T-helper 17 cell (primary cell): ENCODE measurements at regions not wholly inside any gene's neighbourhood (a gene's known extent, or its start where the extent isn't known, plus 50 kb on each side); places are given as distances from the start of the nearest gene placed in this dataset.

ENCODE experiments used
- ATAC-seq: fragments of 150-1000 bp; cut with Tn5 transposase; 2 replicates; pipeline ENCODE4 v1.10.0; 2021; ENCODE audit warnings: mild to moderate bottlenecking, moderate library complexity
- DNase-seq, 3 donors: peaks; one replicate each; pipeline versions ENCODE4 v3.0.0 to v3.0.0-alpha.2; 2020 to 2021
- H3K9me3 ChIP-seq: one replicate; pipeline ENCODE4 v1.7.0; 2013; ENCODE audit warnings: low read length, mild to moderate bottlenecking; ENCODE audit not compliant: control insufficient read depth, poor library complexity, severe bottlenecking
- H3K27ac Mint-ChIP-seq: one replicate; pipeline ENCODE4 v1.8.0; 2022; ENCODE audit warnings: mild to moderate bottlenecking, moderate library complexity, mixed read lengths
- H3K27me3 Mint-ChIP-seq: one replicate; pipeline ENCODE4 v1.8.0; 2022; ENCODE audit warnings: mixed read lengths
- H3K36me3 Mint-ChIP-seq: one replicate; pipeline ENCODE4 v1.8.0; 2022; ENCODE audit warnings: low read depth, mixed read lengths
- H3K4me1 Mint-ChIP-seq: one replicate; pipeline ENCODE4 v1.8.0; 2022; ENCODE audit warnings: mild to moderate bottlenecking, mixed read lengths
- H3K4me3 Mint-ChIP-seq: one replicate; pipeline ENCODE4 v1.8.0; 2022; ENCODE audit warnings: mild to moderate bottlenecking, moderate library complexity, mixed read lengths

DNA sequence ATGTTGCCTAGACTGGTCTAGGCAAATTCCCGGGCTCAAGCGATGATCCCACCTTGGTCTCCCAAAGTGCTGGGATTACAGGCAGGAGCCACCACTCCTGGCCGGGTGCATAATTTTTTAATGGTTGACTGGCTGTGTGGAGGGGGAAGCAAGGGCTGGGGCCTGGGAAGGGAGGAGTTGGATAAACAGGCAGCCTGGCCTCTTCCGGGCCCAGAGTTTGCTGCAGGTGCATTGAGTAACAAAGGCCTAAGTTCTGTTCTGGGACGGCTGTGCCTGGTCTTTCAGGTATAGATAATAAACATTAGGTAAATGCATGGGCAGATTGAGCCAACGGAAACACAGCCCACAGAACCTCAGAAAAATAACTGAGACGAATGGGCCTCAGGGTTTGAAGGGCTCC is 191.3 kb upstream of the TBX3 start:
- Mint-ChIP-seq H3K27ac (no peak overlapping the region), H3K36me3 (no peaks in the 10 kb centered on the region), H3K4me3 (no peak overlapping the region), H3K27me3 (no peaks in the 10 kb centered on the region), H3K4me1 (no peaks in the 10 kb centered on the region)
- ATAC-seq (no peak), DNase-seq (no peak)
- H3K9me3 ChIP-seq: no peaks in the 10 kb centered on the region

DNA sequence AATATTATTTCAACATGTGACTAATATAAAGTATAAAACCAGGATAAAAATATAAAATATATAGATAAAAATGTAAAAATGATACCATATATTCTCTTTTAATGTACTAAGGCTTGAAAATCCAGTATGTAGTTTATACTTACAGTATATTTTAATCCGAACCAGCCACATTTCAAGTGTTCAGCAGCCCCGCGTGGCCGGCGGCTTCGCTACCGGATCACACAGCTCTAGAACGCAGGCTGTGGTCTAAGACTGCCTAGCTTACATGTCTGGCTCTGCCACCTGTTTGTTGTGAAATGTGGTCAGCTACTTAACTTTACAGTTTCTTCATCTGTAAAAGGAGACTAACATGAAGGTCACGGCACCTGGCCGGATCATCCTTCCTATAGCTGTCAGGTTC is 189.7 kb upstream of the TBX3 start:
- Mint-ChIP-seq H3K4me1 (no peaks in the 10 kb centered on the region), H3K36me3 (no peaks in the 10 kb centered on the region), H3K27me3 (no peaks in the 10 kb centered on the region), H3K27ac (no peak overlapping the region), H3K4me3 (no peak overlapping the region)
- no peak for DNase-seq
- ATAC-seq: no peak
- no peaks in the 10 kb centered on the region for H3K9me3 ChIP-seq

DNA sequence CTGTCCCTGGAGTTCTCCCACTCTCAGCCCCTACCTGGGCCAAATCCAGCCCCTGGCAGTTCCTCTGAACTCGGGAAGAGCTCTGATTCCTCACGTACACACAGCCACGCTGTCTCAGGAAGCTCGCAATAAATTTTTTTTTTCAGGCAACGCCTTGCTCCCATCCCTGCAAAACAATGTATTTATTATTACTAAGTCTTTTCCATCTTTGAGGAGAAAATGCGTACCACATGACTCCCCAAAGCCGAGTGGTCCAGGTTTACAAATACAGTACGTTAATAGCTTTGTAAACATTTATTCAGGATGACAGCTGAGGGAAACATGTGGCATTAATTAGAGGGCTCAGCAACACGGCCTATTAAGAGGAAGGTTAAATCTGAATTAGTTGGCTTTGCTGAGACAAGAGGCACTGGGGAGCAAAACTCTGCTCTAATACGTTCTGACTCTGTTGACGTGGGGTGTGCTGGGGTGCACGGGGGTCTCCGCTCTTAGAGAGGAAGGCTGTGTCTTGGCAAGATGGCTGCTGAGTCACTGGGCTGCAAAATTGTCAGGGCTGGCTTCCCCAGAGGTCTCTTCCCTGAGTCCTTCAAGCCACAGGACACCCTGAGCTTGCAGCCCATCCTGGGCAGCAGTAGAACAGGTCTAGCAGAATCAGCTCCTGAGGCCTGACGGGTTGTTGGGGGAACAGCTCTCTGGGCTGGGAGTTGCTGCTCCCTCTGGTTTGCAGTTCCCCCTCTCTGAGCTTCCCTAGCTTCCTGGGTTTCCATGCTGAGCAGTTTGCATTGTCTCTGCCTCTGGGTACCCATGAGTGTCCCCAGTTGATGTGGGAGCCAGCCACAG is 185.2 kb upstream of the TBX3 start:
- no peak for ATAC-seq
- Mint-ChIP-seq H3K36me3 (no peaks in the 10 kb centered on the region), H3K4me3 (no peak overlapping the region), H3K27me3 (no peaks in the 10 kb centered on the region), H3K4me1 (no peaks in the 10 kb centered on the region), H3K27ac (no peak overlapping the region)
- DNase-seq: no peak
- H3K9me3 ChIP-seq: no peaks in the 10 kb centered on the region

DNA sequence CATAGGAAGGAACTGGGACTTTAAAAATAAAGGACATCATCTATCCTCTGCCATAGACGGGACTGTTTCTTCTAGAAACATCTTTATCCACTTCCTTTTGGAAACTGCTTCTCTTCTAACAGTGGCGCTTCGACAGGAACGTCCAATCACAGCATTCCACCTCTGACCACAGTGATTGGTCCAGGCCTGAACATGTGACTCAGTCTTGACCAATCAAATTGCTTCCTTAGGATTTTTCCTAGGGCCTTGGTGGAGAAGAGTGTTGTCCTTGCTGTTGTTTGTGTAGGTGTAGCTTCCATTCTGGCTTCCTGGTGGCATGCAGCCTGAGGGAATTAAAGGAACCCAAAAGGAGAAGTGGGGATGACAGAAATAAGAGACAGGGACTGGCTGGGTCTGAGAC is 182.4 kb upstream of the TBX3 start:
- no peaks in the 10 kb centered on the region for H3K36me3 Mint-ChIP-seq
- H3K4me3 Mint-ChIP-seq: no peak overlapping the region
- DNase-seq: no peak
- H3K27ac Mint-ChIP-seq: no peak overlapping the region
- H3K9me3 ChIP-seq: no peaks in the 10 kb centered on the region
- no peaks in the 10 kb centered on the region for H3K27me3 Mint-ChIP-seq
- no peak for ATAC-seq
- no peaks in the 10 kb centered on the region for H3K4me1 Mint-ChIP-seq

DNA sequence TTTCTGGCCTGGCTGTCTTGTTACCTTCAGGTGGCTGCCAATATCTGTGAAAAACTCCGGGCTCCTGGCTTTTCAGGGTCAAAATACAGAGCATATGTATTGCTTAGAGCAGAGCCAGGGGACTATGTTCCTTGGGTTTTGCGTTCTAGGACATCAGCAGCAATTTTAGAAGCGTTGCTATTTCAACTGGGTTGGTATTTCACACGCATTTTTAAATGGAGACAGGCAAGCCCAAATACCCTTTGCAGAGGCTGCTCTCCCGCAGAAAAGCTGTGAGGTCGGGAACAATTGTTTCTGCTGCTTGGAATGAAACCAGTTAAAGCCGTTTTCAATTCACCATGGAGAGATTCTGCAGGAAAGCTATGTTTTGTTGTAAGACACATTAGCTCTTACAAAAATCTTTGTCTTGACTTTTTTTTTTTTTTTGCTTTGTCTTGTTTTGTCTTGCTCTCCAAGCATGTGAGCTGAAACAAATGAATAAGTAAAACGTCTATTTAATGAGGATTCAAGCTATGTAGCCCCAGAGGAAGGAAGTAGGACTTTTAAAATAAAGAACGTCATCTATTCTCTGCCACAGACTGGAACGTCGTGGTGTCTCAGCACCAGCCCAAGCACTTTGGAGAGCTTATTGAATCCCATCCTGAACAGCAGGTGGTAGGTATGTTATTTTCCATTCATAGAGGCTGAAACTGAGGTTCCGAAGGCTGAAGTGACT is 181.0 kb upstream of the TBX3 start:
- H3K27ac Mint-ChIP-seq: no peak overlapping the region
- H3K27me3 Mint-ChIP-seq: no peaks in the 10 kb centered on the region
- H3K4me1 Mint-ChIP-seq: no peaks in the 10 kb centered on the region
- no peaks in the 10 kb centered on the region for H3K36me3 Mint-ChIP-seq
- H3K4me3 Mint-ChIP-seq: no peak overlapping the region
- ATAC-seq (no peak), DNase-seq (no peak)
- no peaks in the 10 kb centered on the region for H3K9me3 ChIP-seq

DNA sequence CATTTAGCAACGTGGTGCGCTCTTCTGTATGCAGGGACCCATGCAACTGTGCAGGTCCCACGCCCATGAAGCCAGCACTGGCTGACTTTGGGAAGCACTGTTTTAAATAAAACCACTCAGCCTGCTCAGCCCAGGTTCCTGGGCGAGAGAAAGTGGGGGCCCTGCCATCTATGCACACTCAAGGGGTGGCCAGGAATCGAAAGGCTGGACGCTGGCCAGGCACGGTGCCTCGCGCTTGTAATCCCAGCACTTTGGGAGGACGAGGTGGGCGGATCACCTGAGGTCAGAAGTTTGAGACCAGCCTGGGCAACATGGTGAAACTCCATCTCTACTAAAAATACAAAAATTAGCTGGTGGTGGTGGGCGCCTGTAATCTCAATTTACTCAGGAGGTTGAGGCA is 179.9 kb upstream of the TBX3 start:
- H3K4me1 Mint-ChIP-seq: no peaks in the 10 kb centered on the region
- H3K27ac Mint-ChIP-seq: no peak overlapping the region
- H3K4me3 Mint-ChIP-seq: no peak overlapping the region
- no peaks in the 10 kb centered on the region for H3K9me3 ChIP-seq
- ATAC-seq (no peak), DNase-seq (no peak)
- H3K27me3 Mint-ChIP-seq: no peaks in the 10 kb centered on the region
- no peaks in the 10 kb centered on the region for H3K36me3 Mint-ChIP-seq

DNA sequence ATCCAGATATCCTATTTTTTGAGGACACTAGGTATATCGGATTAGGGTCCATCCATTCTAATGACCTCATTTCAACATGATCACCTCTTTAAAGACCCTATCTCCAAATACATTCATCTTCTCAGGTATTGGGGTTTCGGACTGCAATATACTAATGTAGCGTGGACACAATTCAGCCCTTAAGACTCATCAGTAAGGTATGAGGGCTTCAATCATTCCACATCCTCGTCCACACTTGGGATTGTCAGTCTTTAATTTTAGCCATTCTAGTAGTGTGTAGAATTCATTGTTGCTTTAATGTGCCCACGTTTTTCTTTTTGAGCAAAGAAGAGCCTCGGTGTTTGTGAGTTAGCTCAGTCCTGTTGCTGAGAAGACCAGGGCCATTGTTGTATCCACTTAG is 177.0 kb upstream of the TBX3 start:
- Mint-ChIP-seq H3K4me3 (no peak overlapping the region), H3K4me1 (no peaks in the 10 kb centered on the region), H3K27ac (no peak overlapping the region), H3K36me3 (no peaks in the 10 kb centered on the region), H3K27me3 (no peaks in the 10 kb centered on the region)
- DNase-seq: no peak
- ATAC-seq: no peak
- H3K9me3 ChIP-seq: no peaks in the 10 kb centered on the region

DNA sequence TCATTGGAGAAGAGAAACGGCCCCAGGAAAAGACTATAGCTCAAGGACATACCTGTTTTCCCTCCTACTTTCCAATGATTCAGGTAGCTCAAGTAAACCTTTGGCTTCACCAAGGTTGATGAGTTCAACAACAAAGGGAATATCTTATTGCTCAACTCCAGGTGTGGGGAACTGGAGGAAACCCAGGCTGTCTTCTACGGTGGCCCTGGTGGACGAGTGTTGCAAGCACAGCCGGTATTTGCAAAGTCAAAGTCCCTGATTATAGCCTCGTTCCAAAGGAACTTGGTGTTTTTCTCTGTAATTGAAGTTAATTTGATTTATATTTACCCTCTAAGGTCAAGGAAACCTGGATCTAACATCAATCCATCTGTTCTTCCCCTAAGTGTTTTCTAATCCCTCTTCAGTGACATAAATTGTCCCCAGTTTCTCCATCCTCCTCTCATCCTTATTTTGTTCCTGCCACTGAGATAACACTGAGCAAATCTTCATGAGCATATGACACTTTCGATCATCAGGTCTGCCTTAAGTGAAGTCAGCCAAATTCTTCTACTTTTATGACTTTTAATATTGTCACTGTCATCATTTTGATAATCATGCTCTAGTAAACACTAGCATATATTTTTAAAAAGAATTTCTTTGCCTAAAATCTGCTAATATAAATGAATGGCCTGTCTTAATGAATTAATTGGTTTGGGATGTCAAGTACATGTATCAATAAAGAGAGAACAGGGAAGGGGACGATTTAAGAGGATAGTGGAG is 174.6 kb upstream of the TBX3 start:
- no peak for DNase-seq
- Mint-ChIP-seq H3K4me3 (no peak overlapping the region), H3K27ac (no peak overlapping the region), H3K36me3 (no peaks in the 10 kb centered on the region), H3K27me3 (no peaks in the 10 kb centered on the region), H3K4me1 (no peaks in the 10 kb centered on the region)
- no peak for ATAC-seq
- no peaks in the 10 kb centered on the region for H3K9me3 ChIP-seq

DNA sequence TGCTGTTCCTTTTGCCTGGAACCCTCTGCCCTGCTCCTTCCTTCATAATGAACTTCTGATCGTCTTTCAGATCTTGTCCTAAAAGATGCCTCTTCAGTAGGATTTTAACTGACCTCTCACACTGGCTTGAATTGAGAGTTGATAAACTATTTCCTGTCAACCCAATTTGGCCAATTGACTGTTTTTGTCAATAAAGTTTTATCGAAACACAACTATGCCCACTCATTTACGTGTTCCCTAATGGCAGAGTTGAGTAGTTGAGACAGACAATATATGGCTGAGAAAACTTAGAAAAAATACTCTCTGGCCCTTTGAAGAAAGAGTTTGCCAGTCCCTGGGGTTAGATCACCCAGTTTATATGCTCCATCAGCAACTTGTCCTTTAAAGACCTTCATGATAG is 171.7 kb upstream of the TBX3 start:
- Mint-ChIP-seq H3K27me3 (no peaks in the 10 kb centered on the region), H3K4me3 (no peak overlapping the region), H3K4me1 (no peaks in the 10 kb centered on the region), H3K36me3 (no peaks in the 10 kb centered on the region), H3K27ac (no peak overlapping the region)
- DNase-seq: no peak
- no peaks in the 10 kb centered on the region for H3K9me3 ChIP-seq
- ATAC-seq: no peak

DNA sequence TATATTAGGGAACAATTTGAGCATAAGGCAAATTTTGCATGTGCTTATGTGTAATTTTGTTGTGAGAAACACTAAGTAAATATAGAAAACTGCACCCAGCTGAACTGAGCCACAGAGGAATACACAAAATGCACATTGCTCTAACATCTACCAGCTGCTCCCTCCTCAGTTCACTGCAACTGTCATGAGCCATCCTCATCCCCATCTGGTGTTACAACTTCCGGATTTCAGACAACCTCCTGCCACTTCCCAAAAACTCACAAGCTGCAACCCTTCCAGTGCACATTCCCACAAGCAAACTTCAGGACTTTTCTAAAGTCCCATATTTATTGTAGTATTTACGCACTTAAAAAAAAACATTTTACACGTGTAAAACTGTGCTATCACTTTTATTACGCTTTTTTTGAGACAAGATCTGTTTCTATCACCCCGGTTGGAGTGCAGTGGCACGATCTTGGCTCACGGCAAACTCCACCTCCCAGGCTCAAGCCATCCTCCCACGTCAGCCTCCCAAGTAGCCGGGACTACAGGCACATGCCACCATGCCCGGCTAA is 169.1 kb upstream of the TBX3 start:
- DNase-seq (no peak), ATAC-seq (no peak)

DNA sequence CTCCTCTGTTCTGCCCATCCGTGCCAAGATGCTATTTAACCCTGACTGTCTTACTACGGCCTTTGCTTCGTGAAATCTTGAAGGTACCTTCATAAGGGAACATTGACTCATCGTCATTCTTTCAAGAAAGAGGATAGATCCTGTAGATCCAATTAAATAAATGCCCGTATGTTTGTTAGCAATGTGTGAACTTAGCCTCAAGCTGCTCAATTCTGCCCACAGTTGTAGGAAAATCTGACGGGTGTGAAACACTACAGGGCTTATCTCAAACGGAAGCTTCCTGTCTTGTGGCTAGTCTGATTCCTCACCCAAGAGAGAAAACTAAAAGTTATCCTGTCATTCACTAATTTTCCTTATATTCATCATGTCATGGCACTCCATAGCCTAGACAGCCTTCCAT is 168.0 kb upstream of the TBX3 start:
- DNase-seq (no peak), ATAC-seq (no peak)
- no peak overlapping the region for H3K27ac Mint-ChIP-seq
- H3K4me3 Mint-ChIP-seq: no peak overlapping the region
- H3K36me3 Mint-ChIP-seq: no peaks in the 10 kb centered on the region
- H3K27me3 Mint-ChIP-seq: no peaks in the 10 kb centered on the region
- no peaks in the 10 kb centered on the region for H3K9me3 ChIP-seq
- H3K4me1 Mint-ChIP-seq: no peaks in the 10 kb centered on the region

More for the DNA sequence above, 169.1 kb upstream of the TBX3 start:
- Mint-ChIP-seq H3K36me3 (no peaks in the 10 kb centered on the region), H3K27ac (no peak overlapping the region), H3K4me3 (no peak overlapping the region), H3K4me1 (no peaks in the 10 kb centered on the region), H3K27me3 (no peaks in the 10 kb centered on the region)
- no peaks in the 10 kb centered on the region for H3K9me3 ChIP-seq

DNA sequence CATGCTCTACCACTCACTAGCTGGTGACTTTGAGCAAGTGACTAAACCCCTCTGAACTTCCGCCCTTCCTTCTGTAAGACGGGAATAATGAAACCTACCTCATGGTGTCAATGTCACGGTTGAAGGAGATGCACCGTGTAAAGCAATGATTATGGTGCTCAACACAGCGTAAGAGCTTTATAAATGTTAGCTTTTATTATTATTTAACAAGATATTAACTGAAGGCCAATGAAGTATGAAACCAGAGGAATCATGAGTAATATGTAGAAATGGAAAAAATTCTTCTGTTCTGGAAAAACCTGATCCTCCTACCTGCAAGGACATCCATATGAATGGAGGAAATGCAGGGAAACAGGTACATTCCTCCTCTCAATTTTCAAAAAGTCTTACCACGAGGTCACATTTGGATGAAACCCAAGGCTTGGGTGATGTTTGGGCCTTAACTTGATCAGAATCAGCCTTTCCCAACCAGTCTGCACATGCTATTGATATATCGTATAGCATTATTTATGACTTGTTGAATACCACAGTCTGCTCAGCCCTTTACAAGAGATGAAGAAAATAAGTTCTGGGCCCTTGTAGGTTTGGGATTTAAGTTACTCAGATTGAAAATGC is 166.8 kb upstream of the TBX3 start:
- no peaks in the 10 kb centered on the region for H3K4me1 Mint-ChIP-seq
- H3K4me3 Mint-ChIP-seq: no peak overlapping the region
- ATAC-seq (no peak), DNase-seq (no peak)
- no peaks in the 10 kb centered on the region for H3K27me3 Mint-ChIP-seq
- no peaks in the 10 kb centered on the region for H3K36me3 Mint-ChIP-seq
- H3K9me3 ChIP-seq: no peaks in the 10 kb centered on the region
- H3K27ac Mint-ChIP-seq: no peak overlapping the region

DNA sequence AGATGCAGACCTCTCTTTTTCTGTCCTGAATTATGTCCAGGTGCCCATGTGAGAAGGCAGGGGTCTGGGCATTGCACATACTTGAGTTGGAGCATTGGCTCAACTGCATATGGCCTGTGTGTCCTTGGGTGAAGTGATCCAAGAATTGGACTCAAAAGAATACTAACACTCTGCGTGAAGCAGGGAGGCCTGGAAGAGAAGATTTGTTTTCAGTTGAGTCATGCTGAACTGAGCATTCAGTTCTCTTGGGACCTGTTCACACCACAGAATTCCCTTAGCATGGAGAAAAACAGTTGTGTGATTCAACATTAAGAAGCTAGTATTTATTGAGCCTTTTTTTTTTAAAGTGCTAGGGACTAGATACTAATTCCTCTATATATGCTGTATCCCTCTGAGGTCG is 164.7 kb upstream of the TBX3 start:
- Mint-ChIP-seq H3K4me1 (no peaks in the 10 kb centered on the region), H3K27ac (no peak overlapping the region), H3K4me3 (no peak overlapping the region), H3K36me3 (no peaks in the 10 kb centered on the region), H3K27me3 (no peaks in the 10 kb centered on the region)
- H3K9me3 ChIP-seq: no peaks in the 10 kb centered on the region
- DNase-seq: no peak
- no peak for ATAC-seq
